ENCODE measurements at regions not wholly inside any gene's neighbourhood (a gene's known extent, or its start where the extent isn't known, plus 50 kb on each side); places are given as distances from the start of the nearest gene placed in this dataset.

DNA sequence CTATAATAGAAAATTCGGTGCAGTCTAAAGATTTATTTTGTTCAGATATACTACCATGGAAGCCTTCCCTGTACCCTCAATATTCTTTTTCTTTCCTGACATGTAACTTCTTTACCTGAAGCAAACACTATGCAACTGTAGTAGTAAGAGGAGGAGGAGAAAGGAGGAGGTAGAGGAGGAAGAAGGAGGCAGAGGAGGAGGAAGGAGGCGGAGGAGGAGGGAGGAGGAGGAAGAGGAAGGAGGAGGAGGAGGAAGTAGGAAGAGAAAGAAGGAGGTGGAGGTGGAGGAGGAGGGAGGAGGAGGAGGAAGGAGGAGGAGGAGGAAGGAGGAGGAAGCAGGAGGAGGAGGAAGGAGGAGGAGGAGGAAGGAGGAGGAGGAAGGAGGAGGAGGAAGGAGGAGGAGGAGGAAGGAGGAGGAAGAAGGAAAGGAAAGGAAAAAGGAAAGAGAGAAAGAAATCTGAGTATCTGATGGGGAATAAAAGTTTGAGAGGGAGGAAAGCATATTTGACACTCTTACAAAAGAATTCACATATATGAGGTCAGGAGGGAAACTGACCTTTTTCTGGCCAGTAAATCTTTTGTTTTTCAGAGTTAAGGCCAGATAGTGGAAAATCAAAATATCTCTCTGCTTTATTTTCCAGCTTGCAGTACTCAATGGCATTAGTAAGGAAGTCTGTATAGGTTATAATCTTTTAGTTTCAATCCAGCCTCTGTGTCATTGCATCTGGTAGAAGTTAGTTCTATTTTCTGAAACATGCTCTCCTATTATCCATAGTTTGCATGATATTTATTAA is 114.5 kb upstream of the LPAR1 start:
- DNase-seq (ENCODE audit: low spot score) (no peak), ATAC-seq (no peak)
- intact Hi-C loops (cut with DNase I), result no loop called here

- intact Hi-C loops (cut with DNase I), result no loop called here
- ATAC-seq (no peak), DNase-seq (ENCODE audit: low spot score) (no peak)
Measured at GRCh38 chr9:111151537-111151936, 113.3 kb upstream of the LPAR1 start.

GRCh38 chr9:111150181-111150580 is 111.9 kb upstream of the LPAR1 start:
- intact Hi-C loops (cut with DNase I), result no loop called here
- no peak for ATAC-seq
- no peak for DNase-seq (ENCODE audit: low spot score)

GRCh38 chr9:111149018-111149759 is 110.9 kb upstream of the LPAR1 start:
- peak; percentile 66 for ATAC-seq
- DNase-seq (ENCODE audit: low spot score), result no peak
- intact Hi-C loops (cut with DNase I), result no loop called here

- no peak for DNase-seq (ENCODE audit: low spot score)
- intact Hi-C loops (cut with DNase I), result no loop called here
- peak; percentile 37 for ATAC-seq
Measured at GRCh38 chr9:111148052-111149017, 110.1 kb upstream of the LPAR1 start.

- DNase-seq (ENCODE audit: low spot score), result no peak
- ATAC-seq, result no peak
- intact Hi-C loops (cut with DNase I), result no loop called here
Measured at GRCh38 chr9:111147041-111147440, 108.8 kb upstream of the LPAR1 start.

DNA sequence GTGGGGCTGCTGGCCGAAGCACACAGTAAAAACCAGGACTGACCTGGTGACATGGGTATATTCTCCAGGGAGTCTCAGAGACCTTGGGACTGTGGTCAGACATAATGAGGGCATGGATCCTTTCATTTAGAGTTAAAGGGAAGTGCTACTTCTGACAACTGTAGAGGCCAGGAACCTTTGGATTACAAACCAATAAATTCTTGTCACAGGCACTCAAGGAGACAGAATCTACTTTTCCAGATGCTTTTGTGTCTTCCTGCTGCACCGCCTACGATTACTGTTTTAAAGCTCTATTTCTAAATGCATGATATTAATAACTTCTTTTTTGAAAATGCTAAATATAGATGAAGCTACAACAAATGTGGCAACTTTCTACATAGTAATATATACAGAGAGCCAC is 106.5 kb upstream of the LPAR1 start:
- intact Hi-C loops (cut with DNase I), result no loop called here
- no peak for DNase-seq (ENCODE audit: low spot score)
- ATAC-seq, result no peak

GRCh38 chr9:111136180-111136579 is 97.9 kb upstream of the LPAR1 start:
- DNase-seq (ENCODE audit: low spot score) (no peak), ATAC-seq (no peak)
- intact Hi-C loops (cut with DNase I), result no loop called here

- ATAC-seq (no peak), DNase-seq (ENCODE audit: low spot score) (no peak)
- intact Hi-C loops (cut with DNase I), result no loop called here
Measured at GRCh38 chr9:111131211-111131610, 92.9 kb upstream of the LPAR1 start.

DNA sequence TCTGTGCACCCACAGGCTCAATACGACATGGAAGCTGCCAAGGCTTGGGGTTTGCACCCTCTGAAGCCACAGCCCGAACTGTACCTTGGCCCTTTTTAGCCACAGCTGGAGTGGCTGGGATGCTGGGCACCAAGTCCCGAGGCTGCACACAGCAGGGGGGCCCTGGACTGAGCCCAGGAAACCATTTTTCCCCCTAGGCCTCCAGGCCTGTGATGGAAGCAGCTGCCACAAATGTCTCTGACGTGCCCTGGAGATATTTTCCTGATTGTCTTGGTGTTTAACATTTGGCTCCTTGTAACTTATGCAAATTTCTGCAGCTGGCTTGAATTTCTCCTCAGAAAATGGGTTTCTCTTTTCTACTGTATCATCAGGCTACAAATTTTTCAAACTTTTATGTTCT is 82.3 kb upstream of the LPAR1 start:
- ATAC-seq, result no peak

DNA sequence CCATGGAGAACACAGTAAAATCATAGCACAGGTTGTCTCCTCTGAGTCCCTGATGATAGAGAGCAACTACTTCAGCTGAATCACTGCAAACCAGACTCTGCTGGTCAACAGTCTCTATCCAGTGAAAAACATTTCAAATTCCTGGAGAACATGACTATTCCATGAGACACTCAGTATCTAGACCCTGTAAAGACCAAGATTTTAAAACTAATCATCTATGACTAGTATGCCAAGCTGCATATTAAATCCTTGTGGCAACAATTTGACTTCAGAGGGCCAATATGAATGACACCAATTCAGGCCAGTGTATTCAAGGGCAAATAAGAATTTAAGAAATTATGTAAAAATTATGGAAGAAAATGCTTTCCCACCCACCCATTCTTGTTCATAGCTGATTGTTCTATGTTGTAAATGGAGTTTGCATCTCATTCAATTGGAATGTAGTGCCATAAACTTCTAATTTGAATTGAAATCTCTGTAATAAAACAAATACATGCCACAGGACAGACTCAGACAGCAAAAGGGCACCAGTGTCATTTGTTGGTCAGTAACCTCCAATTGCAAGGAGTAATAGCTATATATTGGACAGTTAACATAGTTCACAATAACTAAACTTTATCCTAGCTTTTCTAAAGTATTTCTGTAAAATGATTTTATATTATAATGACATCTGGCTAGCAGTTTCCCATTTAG is 80.1 kb upstream of the LPAR1 start:
- intact Hi-C loops (cut with DNase I), result no loop called here

More for the DNA sequence above, 82.3 kb upstream of the LPAR1 start:
- no peak for DNase-seq (ENCODE audit: low spot score)
- intact Hi-C loops (cut with DNase I), result no loop called here

GRCh38 chr9:111114486-111114885 is 76.2 kb upstream of the LPAR1 start:
- ATAC-seq (no peak), DNase-seq (ENCODE audit: low spot score) (no peak)
- intact Hi-C loops (cut with DNase I), result no loop called here

More for the DNA sequence above, 80.1 kb upstream of the LPAR1 start:
- ATAC-seq (no peak), DNase-seq (ENCODE audit: low spot score) (no peak)

DNA sequence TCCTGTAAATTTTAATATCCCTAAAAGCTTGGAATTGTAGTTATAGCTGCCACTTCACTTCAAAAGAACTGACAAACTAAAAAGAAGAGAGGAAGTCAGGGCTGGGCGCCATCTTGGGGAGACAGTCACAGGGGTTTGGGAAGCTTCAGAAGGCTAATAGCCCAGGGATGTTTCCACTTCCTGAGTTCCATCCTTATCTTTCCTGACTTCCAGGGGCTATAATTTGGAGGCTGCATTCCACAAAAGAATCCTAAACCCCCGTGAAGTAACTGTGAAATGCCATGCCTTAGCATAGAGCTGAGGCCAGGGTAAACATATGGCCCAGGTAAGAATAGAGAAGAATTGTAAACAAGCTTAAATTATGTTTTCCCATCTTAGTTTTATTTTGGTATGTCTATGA is 75.4 kb upstream of the LPAR1 start:
- ATAC-seq (no peak), DNase-seq (ENCODE audit: low spot score) (no peak)
- intact Hi-C loops (cut with DNase I), result no loop called here

DNA sequence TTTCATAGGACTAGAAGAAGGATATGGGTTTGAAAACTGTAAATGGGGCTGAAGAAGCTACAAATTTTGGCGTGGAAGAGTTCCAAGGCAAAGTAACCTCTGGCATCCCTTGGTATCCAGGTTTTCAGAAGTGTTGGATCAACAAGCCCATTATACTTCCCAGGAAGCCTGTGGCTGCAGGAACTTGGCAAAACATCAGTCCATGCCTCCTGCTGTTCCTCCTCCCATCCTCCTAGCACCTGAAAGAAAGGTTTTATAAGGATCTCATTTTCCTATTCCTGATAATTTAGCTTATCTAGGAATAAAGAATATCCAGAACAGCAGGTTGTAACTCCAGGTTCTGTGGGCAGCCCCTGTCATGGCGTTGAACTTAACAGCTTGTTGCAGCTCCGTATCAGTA is 72.5 kb upstream of the LPAR1 start:
- ATAC-seq, result no peak
- DNase-seq (ENCODE audit: low spot score), result no peak
- intact Hi-C loops (cut with DNase I), result no loop called here

GRCh38 chr9:111108946-111109345 is 70.7 kb upstream of the LPAR1 start:
- no peak for ATAC-seq
- intact Hi-C loops (cut with DNase I), result no loop called here

DNA sequence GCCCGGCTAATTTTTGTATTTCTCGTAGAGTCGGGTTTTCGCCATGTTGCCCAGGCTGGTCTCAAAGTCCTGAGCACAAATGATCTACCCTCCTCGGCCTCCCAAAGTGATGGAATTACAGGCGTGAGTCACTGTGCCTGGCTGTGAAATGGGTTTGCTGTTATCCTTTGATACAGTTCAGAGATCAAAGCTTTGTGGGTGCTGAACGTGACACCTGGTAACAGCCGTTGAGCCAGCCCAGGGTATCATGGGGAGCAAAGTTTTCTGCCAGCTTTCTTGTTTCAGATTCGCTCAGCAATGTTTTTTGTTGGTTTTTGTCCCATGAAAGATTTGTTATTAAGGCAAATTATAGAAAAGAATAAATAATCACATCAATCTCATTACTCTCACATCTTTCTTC is 68.9 kb upstream of the LPAR1 start:
- intact Hi-C loops (cut with DNase I), result no loop called here
- no peak for ATAC-seq
- DNase-seq (ENCODE audit: low spot score), result no peak

More at GRCh38 chr9:111108946-111109345, 70.7 kb upstream of the LPAR1 start:
- DNase-seq (ENCODE audit: low spot score), result no peak

GRCh38 chr9:111106202-111106601 is 67.9 kb upstream of the LPAR1 start:
- ATAC-seq (no peak), DNase-seq (ENCODE audit: low spot score) (no peak)
- intact Hi-C loops (cut with DNase I), result no loop called here

- DNase-seq (ENCODE audit: low spot score) (no peak), ATAC-seq (peak; percentile 54)
- intact Hi-C loops (cut with DNase I), result no loop called here
Measured at GRCh38 chr9:111102793-111103464, 64.7 kb upstream of the LPAR1 start.

Measured in sciatic nerve (tissue), 2 donors.